Kidney capillary endothelial cell (primary cell): ENCODE measurements at regions not wholly inside any gene's neighbourhood (a gene's known extent, or its start where the extent isn't known, plus 50 kb on each side); places are given as distances from the start of the nearest gene placed in this dataset.
"Not testable (repeated sequence)": the region's sequence is repeated elsewhere in the genome, so short reads cannot be mapped to it uniquely, and the experiment has no call there.

Experiments
- DNase-seq: peaks from one replicate; pipeline ENCODE4 v3.0.0-alpha.2; 2018; ENCODE audit warnings: low spot score

GRCh38 chr14:37785298-37785697 lies 189.9 kb downstream of the TTC6 start:
- DNase-seq, result not testable (repeated sequence)

- not testable (repeated sequence) for DNase-seq
These were observed 190.7 kb downstream of the TTC6 start for GRCh38 chr14:37786114-37786625.

- no peak for DNase-seq
These were observed 192.6 kb downstream of the TTC6 start for GRCh38 chr14:37787879-37788494.

GRCh38 chr14:37791384-37792036 lies 196.1 kb downstream of the TTC6 start:
- DNase-seq, result no peak

GRCh38 chr14:37792124-37792523 lies 196.7 kb downstream of the TTC6 start:
- DNase-seq, result no peak

GRCh38 chr14:37796703-37797416 lies 201.4 kb downstream of the TTC6 start:
- no peak for DNase-seq

- no peak for DNase-seq
These were observed 202.2 kb downstream of the TTC6 start for GRCh38 chr14:37797675-37798074.

- DNase-seq, result no peak
These were observed 212.3 kb downstream of the TTC6 start for GRCh38 chr14:37807722-37808121.

GRCh38 chr14:37810094-37810801 lies 214.8 kb downstream of the TTC6 start:
- DNase-seq, result no peak

GRCh38 chr14:37813732-37814131 lies 218.3 kb downstream of the TTC6 start:
- DNase-seq, result no peak

- no peak for DNase-seq
These were observed 220.7 kb downstream of the TTC6 start for GRCh38 chr14:37816135-37816534.

GRCh38 chr14:37816743-37817295 lies 221.4 kb downstream of the TTC6 start:
- DNase-seq, result no peak

GRCh38 chr14:37819155-37820015 lies 224.0 kb downstream of the TTC6 start:
- DNase-seq, result no peak

GRCh38 chr14:37820810-37821209 lies 225.4 kb downstream of the TTC6 start:
- DNase-seq, result not testable (repeated sequence)

GRCh38 chr14:37824939-37825712 lies 229.7 kb downstream of the TTC6 start:
- DNase-seq, result no peak

GRCh38 chr14:37826869-37827268 lies 231.4 kb downstream of the TTC6 start:
- DNase-seq, result no peak

- DNase-seq, result no peak
These were observed 234.8 kb downstream of the TTC6 start for GRCh38 chr14:37830271-37830670.

- no peak for DNase-seq
These were observed 238.8 kb downstream of the TTC6 start for GRCh38 chr14:37834275-37834674.

GRCh38 chr14:37838778-37839177 lies 243.3 kb downstream of the TTC6 start:
- not testable (repeated sequence) for DNase-seq

- not testable (repeated sequence) for DNase-seq
These were observed 245.6 kb downstream of the TTC6 start for GRCh38 chr14:37841039-37841438.
